Mesodermal cell (in vitro differentiated cells): ENCODE measurements at regions not wholly inside any gene's neighbourhood (a gene's known extent, or its start where the extent isn't known, plus 50 kb on each side); places are given as distances from the start of the nearest gene placed in this dataset.

Source experiments
- H3K27ac ChIP-seq: 2 replicates; pipeline ENCODE4 v1.7.0; 2013; ENCODE audit warnings: mild to moderate bottlenecking, low read depth, low read length, moderate library complexity; ENCODE audit not compliant: severe bottlenecking
- H3K36me3 ChIP-seq: 2 replicates; pipeline ENCODE4 v1.7.1; 2013; ENCODE audit warnings: mild to moderate bottlenecking, low read length, moderate library complexity; ENCODE audit not compliant: control insufficient read depth, insufficient read depth
- H3K4me1 ChIP-seq: one replicate; pipeline ENCODE4 v1.7.1; 2013; ENCODE audit warnings: mild to moderate bottlenecking, low read length; ENCODE audit not compliant: insufficient read depth, control insufficient read depth, poor library complexity, severe bottlenecking
- H3K4me3 ChIP-seq: 2 replicates; pipeline ENCODE4 v1.7.0; 2013; ENCODE audit warnings: low read length, control low read depth, mild to moderate bottlenecking; ENCODE audit not compliant: insufficient read depth, poor library complexity, severe bottlenecking; ENCODE audit errors: extremely low read depth
- H3K9me3 ChIP-seq: 2 replicates; pipeline ENCODE4 v1.7.1; 2013; ENCODE audit warnings: mild to moderate bottlenecking, low read length, moderate library complexity; ENCODE audit not compliant: control insufficient read depth
- WGBS, 2 experiments: methylation state at CpG; one replicate each; pipeline ENCODE4 v1.1.5; 2013; ENCODE audit warnings: missing lambda C conversion rate in 2 of 2; ENCODE audit not compliant: insufficient coverage in 2 of 2; 5-methylcytosine and 5-hydroxymethylcytosine counted together

DNA sequence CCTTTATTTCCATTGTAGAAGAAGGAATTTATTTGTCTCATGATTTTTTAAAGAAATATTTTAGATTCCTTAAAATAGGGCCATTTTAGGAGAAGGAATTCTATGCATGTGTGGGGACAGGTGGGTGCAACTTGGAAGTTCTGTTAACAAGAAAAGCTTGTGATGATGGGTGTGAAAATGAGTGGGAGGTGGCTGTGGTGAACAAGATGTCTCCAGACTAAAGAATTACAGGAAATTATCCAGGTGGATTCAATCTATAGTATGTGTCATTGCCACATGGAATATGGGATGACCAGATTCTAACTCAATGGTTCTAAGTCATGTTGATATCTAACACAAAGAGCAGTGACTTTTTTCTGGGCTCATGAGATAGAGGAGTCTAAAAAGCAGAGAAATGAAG, 229.6 kb upstream of the IGFBP3 start:
- H3K4me3 ChIP-seq: no peak overlapping the region
- H3K36me3 ChIP-seq: no peaks in the 10 kb centered on the region
- no peak overlapping the region for H3K27ac ChIP-seq
- H3K9me3 ChIP-seq: no peaks in the 10 kb centered on the region
- peaks cover 4% of the 10 kb centered on the region for H3K4me1 ChIP-seq

DNA sequence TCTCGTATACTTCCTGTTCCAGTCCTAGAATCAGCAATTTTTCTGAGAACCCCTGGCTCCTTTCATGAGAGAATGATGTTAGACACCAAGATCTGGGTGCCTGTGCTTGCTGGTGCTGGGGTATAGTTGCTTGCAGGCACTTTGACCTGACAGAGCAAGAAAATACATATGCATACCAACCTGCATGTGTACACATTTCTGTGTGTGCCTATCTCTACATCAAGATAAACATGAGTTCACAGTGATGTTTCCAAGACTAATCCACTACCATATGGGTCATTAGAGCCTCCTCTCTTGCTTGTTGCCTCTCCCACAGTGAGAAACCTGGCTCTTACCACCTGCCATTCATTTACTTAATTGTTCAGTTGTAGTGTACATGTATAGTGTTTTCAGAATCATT, 229.1 kb upstream of the IGFBP3 start:
- peaks cover 8% of the 10 kb centered on the region for H3K4me1 ChIP-seq
- no peaks in the 10 kb centered on the region for H3K36me3 ChIP-seq
- no peak overlapping the region for H3K4me3 ChIP-seq
- no peak overlapping the region for H3K27ac ChIP-seq
- WGBS, 2 experiments: 83 to 90% methylated on average over 1 of the region's 1 CpG
- no peaks in the 10 kb centered on the region for H3K9me3 ChIP-seq

DNA sequence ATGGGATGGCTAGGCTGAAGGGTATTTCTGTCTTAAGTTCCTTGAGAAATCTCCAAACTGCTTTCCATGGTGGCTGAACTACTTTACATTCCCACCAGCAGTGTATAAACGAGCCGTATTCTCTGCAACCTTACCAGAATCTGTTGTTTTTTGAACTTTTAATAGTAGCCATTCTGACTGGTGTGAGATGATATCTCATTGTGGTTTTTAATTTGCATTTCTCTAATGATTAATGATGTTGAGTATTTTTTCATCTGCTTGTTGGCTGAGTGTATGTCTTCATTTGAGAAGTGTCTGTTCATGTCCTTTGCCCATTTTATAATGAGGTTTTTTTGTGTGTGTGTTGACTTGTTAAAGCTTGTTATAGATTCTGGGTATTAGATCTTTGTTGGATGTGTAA, 226.8 kb upstream of the IGFBP3 start:
- 80 to 100% methylated on average over 1 to 2 of the region's 2 CpGs for WGBS, 2 experiments
- Histone ChIP-seq H3K27ac (no peak overlapping the region), H3K9me3 (peaks cover 5% of the 10 kb centered on the region), H3K4me3 (no peak overlapping the region), H3K4me1 (peaks cover 26% of the 10 kb centered on the region), H3K36me3 (no peaks in the 10 kb centered on the region)

DNA sequence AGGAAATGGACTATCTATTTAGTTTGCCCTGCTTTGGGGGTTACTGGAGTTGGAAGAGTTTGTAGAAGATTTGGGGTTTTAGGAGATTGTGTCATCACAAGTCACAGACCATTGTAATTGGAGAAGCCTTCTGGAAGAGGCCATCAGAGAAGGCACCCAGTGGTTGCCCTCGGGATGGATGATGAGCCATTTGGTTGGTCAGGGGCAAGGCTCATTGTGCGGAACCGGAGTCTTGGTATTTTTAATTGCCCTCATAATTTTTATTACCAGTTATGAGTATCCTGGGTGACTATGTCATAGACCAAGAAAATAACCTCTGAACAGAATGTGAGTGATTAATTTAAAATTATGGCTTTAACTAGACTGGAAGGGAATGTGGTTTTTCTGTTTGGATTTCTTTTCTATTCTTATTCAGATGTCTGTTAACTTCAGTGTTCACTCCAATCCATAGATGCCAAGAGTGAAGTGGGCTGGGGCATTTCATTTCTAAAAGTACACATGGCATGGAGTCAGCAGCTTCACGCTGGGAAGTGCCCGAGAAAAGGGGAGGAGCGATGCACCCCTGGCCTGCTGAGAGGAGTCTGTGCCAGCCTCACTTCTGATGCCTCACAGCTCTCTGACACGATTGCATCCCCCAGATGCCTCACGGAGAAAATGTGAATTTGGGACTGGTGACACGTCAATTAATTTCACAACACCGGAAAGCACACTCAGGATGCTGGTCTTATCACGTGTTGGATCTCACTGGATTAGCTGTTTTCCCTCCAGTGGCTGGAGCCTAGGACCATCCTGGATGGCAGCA, 225.6 kb upstream of the IGFBP3 start:
- no peak overlapping the region for H3K4me3 ChIP-seq
- H3K27ac ChIP-seq: no peak overlapping the region
- H3K9me3 ChIP-seq: peaks cover 5% of the 10 kb centered on the region
- H3K4me1 ChIP-seq: peaks cover 26% of the 10 kb centered on the region
- 93% methylated on average over 7 to 8 of the region's 11 CpGs for whole genome bisulfite sequencing, 2 experiments
- H3K36me3 ChIP-seq: no peaks in the 10 kb centered on the region

DNA sequence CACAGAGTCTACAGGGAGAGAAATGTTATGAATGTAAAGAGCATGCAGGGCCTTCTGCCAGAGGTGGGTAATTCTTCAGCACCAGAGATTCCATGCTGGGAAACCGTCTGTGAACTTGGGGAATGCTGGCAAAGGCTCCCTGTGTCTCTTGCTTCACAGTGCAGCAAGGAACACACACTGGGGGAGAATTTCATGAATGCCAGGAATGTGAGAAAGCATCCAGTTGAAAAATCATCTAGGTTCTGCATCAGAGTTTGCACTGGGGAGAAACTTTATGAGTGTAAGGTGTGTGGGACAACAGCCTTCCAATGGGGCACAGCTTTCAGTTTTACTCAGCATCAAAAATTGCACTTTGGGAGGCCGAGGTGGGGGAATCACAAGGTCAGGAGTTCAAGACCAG, 224.3 kb upstream of the IGFBP3 start:
- peak overlapping the region; percentile 95 for H3K27ac ChIP-seq
- H3K4me3 ChIP-seq: no peak overlapping the region
- H3K9me3 ChIP-seq: peaks cover 5% of the 10 kb centered on the region
- WGBS, 2 experiments: 21 to 50% methylated on average over 1 to 2 of the region's 2 CpGs
- no peaks in the 10 kb centered on the region for H3K36me3 ChIP-seq
- peaks cover 26% of the 10 kb centered on the region for H3K4me1 ChIP-seq

DNA sequence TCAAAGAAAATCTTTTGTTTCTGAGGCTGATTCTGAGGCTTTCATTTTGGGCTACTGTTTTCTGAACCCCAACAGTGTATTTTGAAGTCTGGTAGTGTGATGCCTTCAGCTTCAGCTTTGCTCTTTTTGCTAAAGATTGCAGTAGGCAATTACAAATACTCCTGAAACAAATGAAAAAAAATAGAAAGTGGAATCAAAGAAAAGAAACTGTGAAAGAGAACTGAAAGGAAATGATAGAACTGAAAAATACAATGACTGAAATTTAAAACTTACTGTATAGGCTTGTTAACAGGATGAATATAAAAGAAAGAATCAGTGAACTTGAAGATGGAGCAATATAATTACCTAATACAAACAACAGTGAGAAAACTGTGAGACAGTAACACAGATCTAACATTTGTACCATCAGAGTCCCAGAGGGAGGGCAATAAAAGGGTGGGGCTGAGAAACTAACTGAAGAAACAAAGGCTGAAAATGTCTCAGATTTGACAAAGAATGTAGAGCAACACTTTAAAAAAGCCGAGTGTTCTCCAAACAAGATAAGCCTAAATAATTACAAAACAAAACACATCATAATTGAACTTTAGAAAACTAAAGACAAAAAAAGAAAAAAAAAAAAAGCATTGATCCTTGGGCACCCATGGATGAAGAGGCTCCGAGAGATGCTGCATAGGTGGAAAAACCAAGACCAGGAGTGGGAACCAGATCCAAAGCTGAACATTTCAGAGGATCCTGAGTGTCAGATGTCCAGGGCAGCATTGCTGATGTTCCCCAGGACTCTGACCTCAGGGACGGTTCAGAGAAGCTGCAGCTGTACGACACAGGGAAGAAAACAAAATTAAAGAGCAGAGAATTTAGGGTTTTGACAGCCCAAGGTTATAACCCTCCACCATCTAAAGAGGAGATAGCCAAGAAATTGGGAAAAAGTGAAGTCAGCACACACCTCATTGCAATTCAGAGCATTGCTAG, 223.2 kb upstream of the IGFBP3 start:
- H3K9me3 ChIP-seq: peaks cover 5% of the 10 kb centered on the region
- peaks cover 26% of the 10 kb centered on the region for H3K4me1 ChIP-seq
- no peak overlapping the region for H3K4me3 ChIP-seq
- H3K27ac ChIP-seq: peak overlapping the region; percentile 95
- H3K36me3 ChIP-seq: no peaks in the 10 kb centered on the region
- WGBS, 2 experiments: 82 to 95% methylated on average over 3 of the region's 4 CpGs

DNA sequence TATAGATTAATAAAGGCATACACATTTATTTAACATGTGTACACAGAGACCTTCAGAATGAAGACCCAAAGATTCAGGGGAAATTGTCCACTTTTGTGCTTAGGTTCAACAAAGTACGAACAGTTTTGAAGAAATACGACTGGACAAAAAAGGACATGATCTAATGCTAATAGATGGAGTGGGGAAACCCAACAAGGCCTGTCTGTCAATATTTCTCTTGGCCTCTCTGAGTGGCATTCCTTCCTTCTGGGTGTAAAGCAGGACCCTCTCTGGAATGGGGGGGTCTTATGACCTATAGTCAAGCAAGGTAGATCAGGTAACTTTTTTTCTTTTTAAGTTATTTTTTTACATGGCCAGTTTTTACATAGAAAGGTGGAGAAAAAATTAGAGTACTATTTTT, 222.3 kb upstream of the IGFBP3 start:
- 90 to 100% methylated on average over 1 to 2 of the region's 2 CpGs for WGBS, 2 experiments
- Histone ChIP-seq H3K36me3 (no peaks in the 10 kb centered on the region), H3K27ac (no peak overlapping the region), H3K4me1 (peaks cover 26% of the 10 kb centered on the region), H3K4me3 (no peak overlapping the region), H3K9me3 (peaks cover 5% of the 10 kb centered on the region)

DNA sequence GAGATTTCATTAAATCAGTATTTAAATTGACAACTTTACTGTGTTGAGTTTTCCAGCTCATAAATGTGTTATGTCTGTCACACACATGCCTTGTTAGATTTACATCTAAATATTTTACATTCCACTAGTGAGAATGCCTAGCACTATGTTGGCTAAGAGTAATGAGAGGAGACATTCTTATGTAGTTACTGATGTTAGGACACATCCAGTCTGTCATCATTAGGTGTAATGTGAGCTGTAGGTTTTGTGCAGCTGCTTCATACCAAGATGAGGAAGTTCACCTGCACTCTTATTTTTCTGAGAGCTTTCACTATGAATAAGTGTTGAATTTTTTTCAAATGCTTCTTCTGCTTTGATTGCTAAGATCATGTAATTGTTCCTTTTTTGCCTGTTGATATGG, 218.0 kb upstream of the IGFBP3 start:
- Histone ChIP-seq H3K4me3 (no peak overlapping the region), H3K36me3 (no peaks in the 10 kb centered on the region), H3K9me3 (peaks cover 5% of the 10 kb centered on the region), H3K27ac (peak overlapping the region; percentile 13), H3K4me1 (peaks cover 7% of the 10 kb centered on the region)

DNA sequence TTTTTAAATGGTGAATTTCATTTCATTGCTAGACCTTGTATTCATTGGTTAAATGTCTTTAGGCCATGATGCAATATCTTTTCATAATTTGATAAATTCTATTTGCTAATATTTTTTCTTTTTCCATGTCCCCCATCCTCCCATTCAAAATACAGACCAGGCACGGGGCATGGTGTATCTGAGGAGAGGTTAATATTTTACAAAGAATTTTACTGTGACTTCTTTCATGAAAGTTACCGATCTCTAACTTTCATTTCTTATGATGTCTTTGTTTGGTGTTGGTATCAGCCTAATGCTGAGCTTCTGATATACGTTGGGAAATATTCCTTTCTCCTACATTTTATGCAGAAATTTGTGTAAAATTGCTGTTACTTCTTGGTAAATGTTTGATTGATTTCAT, 216.7 kb upstream of the IGFBP3 start:
- Histone ChIP-seq H3K27ac (no peak overlapping the region), H3K36me3 (no peaks in the 10 kb centered on the region), H3K4me1 (no peaks in the 10 kb centered on the region), H3K9me3 (no peaks in the 10 kb centered on the region), H3K4me3 (no peak overlapping the region)
- WGBS, 2 experiments: no CpG with 5 or more reads among the region's 3 CpGs

DNA sequence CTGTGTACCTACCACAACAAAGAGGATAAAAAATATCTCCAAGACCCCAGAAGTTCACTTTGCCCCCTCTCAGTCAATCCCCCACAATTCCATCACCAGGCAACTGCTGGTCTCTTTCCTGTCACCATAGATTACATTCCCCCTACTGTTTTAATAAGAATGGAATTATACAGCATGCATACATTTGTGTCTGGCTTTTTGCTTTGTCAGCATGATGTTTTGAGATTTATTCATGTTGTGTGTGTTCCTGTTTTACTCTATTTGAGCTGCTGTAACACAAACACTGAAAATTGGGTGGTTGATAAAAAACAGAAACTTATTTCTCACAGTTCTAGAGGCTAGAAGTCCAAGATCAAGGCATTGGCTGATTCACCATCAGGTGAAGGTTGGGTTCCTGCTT, 214.5 kb upstream of the IGFBP3 start:
- Histone ChIP-seq H3K27ac (no peak overlapping the region), H3K9me3 (no peaks in the 10 kb centered on the region), H3K36me3 (no peaks in the 10 kb centered on the region), H3K4me1 (no peaks in the 10 kb centered on the region), H3K4me3 (no peak overlapping the region)

DNA sequence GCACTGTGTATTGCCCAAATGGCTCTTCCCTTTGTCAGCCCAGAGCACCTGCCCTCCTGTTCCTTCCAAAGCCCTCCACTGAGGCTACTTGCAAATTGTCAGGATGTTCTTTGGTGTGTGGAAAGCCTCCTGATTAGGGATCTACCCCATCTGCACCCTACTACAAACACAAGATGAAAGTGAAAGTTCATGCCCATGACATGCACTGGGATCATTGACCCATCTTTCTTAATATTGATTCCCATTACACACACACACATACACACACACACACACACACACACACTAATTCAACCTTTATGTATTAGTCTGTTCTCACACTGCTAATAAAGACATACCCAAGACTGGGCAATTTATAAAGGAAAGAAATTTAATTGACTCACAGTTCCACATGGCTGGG, 213.7 kb upstream of the IGFBP3 start:
- Histone ChIP-seq H3K9me3 (no peaks in the 10 kb centered on the region), H3K27ac (no peak overlapping the region), H3K36me3 (no peaks in the 10 kb centered on the region), H3K4me1 (no peaks in the 10 kb centered on the region), H3K4me3 (no peak overlapping the region)
